ENCODE measurements at regions not wholly inside any gene's neighbourhood (a gene's known extent, or its start where the extent isn't known, plus 50 kb on each side); places are given as distances from the start of the nearest gene placed in this dataset.

DNA sequence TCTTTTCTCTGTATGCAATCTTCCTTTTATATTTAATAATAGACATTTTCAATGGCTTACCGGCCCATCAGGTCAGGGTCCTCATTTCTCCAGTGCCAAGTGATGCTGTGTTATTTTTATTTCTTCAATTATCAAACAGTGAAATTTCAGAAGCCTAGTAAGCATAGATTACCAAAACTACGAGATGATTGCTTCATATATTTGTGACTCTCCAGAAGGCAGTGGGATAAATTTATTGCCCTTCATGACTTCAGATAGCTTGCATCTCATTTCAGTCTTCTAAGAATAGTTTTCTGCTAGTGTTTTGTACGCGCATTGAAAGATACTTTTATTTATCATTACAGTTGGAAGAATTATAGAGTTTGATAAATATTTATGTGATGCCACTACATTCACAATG, 139.6 kb downstream of the FAT3 start:
- WGBS, 2 experiments (ENCODE audit: low coverage in 1 of 2, low lambda C conversion rate in 2 of 2, missing lambda C conversion rate in 2 of 2), result 65 to 70% methylated on average over 4 of the region's 4 CpGs
- Histone ChIP-seq H3K27me3 (replicated peaks; ENCODE audit: insufficient read depth) (0 out of 2 replicates have a peak, but pooled peaks cover 5% of the 10 kb centered on the region), H3K9ac (no peak overlapping the region), H3K4me3 (no peak overlapping the region), H2AFZ (no peak overlapping the region), H3K4me2 (ENCODE audit: unreplicated experiment) (no peak overlapping the region), H3K36me3 (ENCODE audit: low read depth) (no peaks in the 10 kb centered on the region), H3F3A (ENCODE audit: insufficient read depth) (no peaks in the 10 kb centered on the region), H3K4me1 (ENCODE audit: insufficient read depth) (no peaks in the 10 kb centered on the region), H3K9me2 (ENCODE audit: insufficient read depth) (no peaks in the 10 kb centered on the region), H3K27ac (no peak overlapping the region), H3K79me2 (ENCODE audit: insufficient read depth) (no peaks in the 10 kb centered on the region), H4K20me1 (ENCODE audit: insufficient read depth) (no peaks in the 10 kb centered on the region), H3K9me3 (ENCODE audit: low read depth) (no peaks in the 10 kb centered on the region)
- TF ChIP-seq EZH2phosphoT487 (IDR thresholded peaks at IDR 0.05; ENCODE audit: insufficient read depth, low read depth) (no peak), EZH2 (IDR thresholded peaks at IDR 0.05; ENCODE audit: insufficient read depth, poor library complexity, severe bottlenecking) (no peak)
- in situ Hi-C loops (cut with MboI), result no loop called here
- DNase-seq, result no peak

- no peak overlapping the region for H3K27ac ChIP-seq
- no peak overlapping the region for H3K4me2 ChIP-seq (ENCODE audit: unreplicated experiment)
- H2AFZ ChIP-seq, result no peak overlapping the region
- H3K4me1 ChIP-seq (ENCODE audit: insufficient read depth), result peaks cover 10% of the 10 kb centered on the region
- in situ Hi-C loops (cut with MboI), result no loop called here
- H3K79me2 ChIP-seq (ENCODE audit: insufficient read depth), result no peaks in the 10 kb centered on the region
- no peak overlapping the region for H3K9ac ChIP-seq
- WGBS, 2 experiments (ENCODE audit: low coverage in 1 of 2, low lambda C conversion rate in 2 of 2, missing lambda C conversion rate in 2 of 2), result 39 to 62% methylated on average over 3 of the region's 3 CpGs
- no peaks in the 10 kb centered on the region for H3K9me3 ChIP-seq (ENCODE audit: low read depth)
- peaks cover 6% of the 10 kb centered on the region; the same call in 1 of the 2 replicates for H3F3A ChIP-seq (ENCODE audit: insufficient read depth)
- no peak overlapping the region for H3K4me3 ChIP-seq
- no peaks in the 10 kb centered on the region for H4K20me1 ChIP-seq (ENCODE audit: insufficient read depth)
- no peaks in the 10 kb centered on the region; the same call in 1 of the 2 replicates for H3K27me3 ChIP-seq (replicated peaks; ENCODE audit: insufficient read depth)
- no peaks in the 10 kb centered on the region for H3K9me2 ChIP-seq (ENCODE audit: insufficient read depth)
- no peak for TF ChIP-seq EZH2 (IDR thresholded peaks at IDR 0.05; ENCODE audit: insufficient read depth, poor library complexity, severe bottlenecking)
- TF ChIP-seq EZH2phosphoT487 (IDR thresholded peaks at IDR 0.05; ENCODE audit: insufficient read depth, low read depth), result no peak
- DNase-seq, result peak; percentile 22
- H3K36me3 ChIP-seq (ENCODE audit: low read depth), result no peaks in the 10 kb centered on the region
These were observed 151.6 kb downstream of the FAT3 start for GRCh38 chr11:92376146-92376599.

GRCh38 chr11:92376680-92377079, 152.1 kb downstream of the FAT3 start:
- Histone ChIP-seq H3K4me2 (ENCODE audit: unreplicated experiment) (no peak overlapping the region), H3K9me3 (ENCODE audit: low read depth) (no peaks in the 10 kb centered on the region), H3K9me2 (ENCODE audit: insufficient read depth) (no peaks in the 10 kb centered on the region), H3K27ac (no peak overlapping the region), H3K4me1 (ENCODE audit: insufficient read depth) (peaks cover 12% of the 10 kb centered on the region), H3K9ac (no peak overlapping the region), H3K79me2 (ENCODE audit: insufficient read depth) (no peaks in the 10 kb centered on the region), H3K4me3 (no peak overlapping the region), H3K27me3 (replicated peaks; ENCODE audit: insufficient read depth) (no peaks in the 10 kb centered on the region; the same call in 1 of the 2 replicates), H3K36me3 (ENCODE audit: low read depth) (no peaks in the 10 kb centered on the region), H2AFZ (no peak overlapping the region), H3F3A (ENCODE audit: insufficient read depth) (peaks cover 6% of the 10 kb centered on the region; the same call in 1 of the 2 replicates), H4K20me1 (ENCODE audit: insufficient read depth) (no peaks in the 10 kb centered on the region)
- 72 to 83% methylated on average over 1 of the region's 1 CpG for WGBS, 2 experiments (ENCODE audit: low coverage in 1 of 2, low lambda C conversion rate in 2 of 2, missing lambda C conversion rate in 2 of 2)
- DNase-seq, result no peak
- TF ChIP-seq EZH2phosphoT487 (IDR thresholded peaks at IDR 0.05; ENCODE audit: insufficient read depth, low read depth) (no peak), EZH2 (IDR thresholded peaks at IDR 0.05; ENCODE audit: insufficient read depth, poor library complexity, severe bottlenecking) (no peak)
- in situ Hi-C loops (cut with MboI), result no loop called here

- Histone ChIP-seq H3K9ac (no peak overlapping the region), H3K9me2 (ENCODE audit: insufficient read depth) (no peaks in the 10 kb centered on the region), H3K79me2 (ENCODE audit: insufficient read depth) (no peaks in the 10 kb centered on the region), H3F3A (ENCODE audit: insufficient read depth) (peaks cover 27% of the 10 kb centered on the region), H3K4me1 (ENCODE audit: insufficient read depth) (peaks cover 31% of the 10 kb centered on the region), H3K9me3 (ENCODE audit: low read depth) (no peaks in the 10 kb centered on the region), H3K4me3 (no peak overlapping the region), H3K27me3 (replicated peaks; ENCODE audit: insufficient read depth) (peaks cover under 1% of the 10 kb centered on the region; the same call in 1 of the 2 replicates), H3K4me2 (ENCODE audit: unreplicated experiment) (peak overlapping the region; percentile 45), H3K36me3 (ENCODE audit: low read depth) (no peaks in the 10 kb centered on the region), H2AFZ (no peak overlapping the region), H3K27ac (no peak overlapping the region), H4K20me1 (ENCODE audit: insufficient read depth) (no peaks in the 10 kb centered on the region)
- DNase-seq, result peak; percentile 78
- no peak for TF ChIP-seq EZH2 (IDR thresholded peaks at IDR 0.05; ENCODE audit: insufficient read depth, poor library complexity, severe bottlenecking)
- no peak for TF ChIP-seq EZH2phosphoT487 (IDR thresholded peaks at IDR 0.05; ENCODE audit: insufficient read depth, low read depth)
- in situ Hi-C loops (cut with MboI), result no loop called here
- 23 to 28% methylated on average over 3 of the region's 3 CpGs for WGBS, 2 experiments (ENCODE audit: low coverage in 1 of 2, low lambda C conversion rate in 2 of 2, missing lambda C conversion rate in 2 of 2)
These were observed 156.3 kb downstream of the FAT3 start for GRCh38 chr11:92380882-92381281.

- Histone ChIP-seq H3K27me3 (replicated peaks; ENCODE audit: insufficient read depth) (peaks cover 2% of the 10 kb centered on the region; the same call in 1 of the 2 replicates), H3K36me3 (ENCODE audit: low read depth) (no peaks in the 10 kb centered on the region), H3K4me2 (ENCODE audit: unreplicated experiment) (no peak overlapping the region), H2AFZ (no peak overlapping the region), H3K9me2 (ENCODE audit: insufficient read depth) (no peaks in the 10 kb centered on the region), H3K27ac (no peak overlapping the region), H4K20me1 (ENCODE audit: insufficient read depth) (no peaks in the 10 kb centered on the region), H3K9me3 (ENCODE audit: low read depth) (no peaks in the 10 kb centered on the region), H3F3A (ENCODE audit: insufficient read depth) (peaks cover 27% of the 10 kb centered on the region), H3K4me3 (no peak overlapping the region), H3K4me1 (ENCODE audit: insufficient read depth) (peaks cover 31% of the 10 kb centered on the region), H3K9ac (no peak overlapping the region), H3K79me2 (ENCODE audit: insufficient read depth) (no peaks in the 10 kb centered on the region)
- no peak for TF ChIP-seq EZH2phosphoT487 (IDR thresholded peaks at IDR 0.05; ENCODE audit: insufficient read depth, low read depth)
- no peak for TF ChIP-seq EZH2 (IDR thresholded peaks at IDR 0.05; ENCODE audit: insufficient read depth, poor library complexity, severe bottlenecking)
- no peak for DNase-seq
- 93 to 96% methylated on average over 3 of the region's 3 CpGs for WGBS, 2 experiments (ENCODE audit: low coverage in 1 of 2, low lambda C conversion rate in 2 of 2, missing lambda C conversion rate in 2 of 2)
- in situ Hi-C loops (cut with MboI), result no loop called here
These were observed 157.7 kb downstream of the FAT3 start for GRCh38 chr11:92382311-92382710.

All from GM23248 (cell line).